ENCODE measurements at regions not wholly inside any gene's neighbourhood (a gene's known extent, or its start where the extent isn't known, plus 50 kb on each side); places are given as distances from the start of the nearest gene placed in this dataset.
A peak's percentile ranks its signal among the peaks of the same experiment; 100 is the strongest.

- Histone ChIP-seq H3K4me1 (ENCODE audit: insufficient read depth) (no peaks in the 10 kb centered on the region), H3K36me3 (replicated peaks; ENCODE audit: insufficient read depth, low read depth) (no peaks in the 10 kb centered on the region), H3K79me2 (no peaks in the 10 kb centered on the region), H4K20me1 (ENCODE audit: insufficient read depth, poor library complexity, severe bottlenecking) (no peaks in the 10 kb centered on the region), H3K9me2 (replicated peaks; ENCODE audit: insufficient read depth) (no peaks in the 10 kb centered on the region), H3K9me3 (ENCODE audit: low read depth) (no peaks in the 10 kb centered on the region), H3K27me3 (no peaks in the 10 kb centered on the region), H3K4me2 (no peak overlapping the region), H3K4me3 (no peak overlapping the region), H3K27ac (no peak overlapping the region), H2AFZ (no peak overlapping the region)
- TF ChIP-seq EZH2 (IDR thresholded peaks at IDR 0.05; ENCODE audit: borderline replicate concordance) (no peak), EZH2phosphoT487 (IDR thresholded peaks at IDR 0.05; ENCODE audit: low read depth, severe bottlenecking, unreplicated experiment) (no peak), CTCF (IDR thresholded peaks at IDR 0.05; ENCODE audit: poor library complexity) (no peak)
- no peak for DNase-seq (ENCODE audit: low spot score)
- 87% methylated on average over 1 of the region's 1 CpG for WGBS (ENCODE audit: low lambda C conversion rate, missing lambda C conversion rate)
Observed at GRCh38 chr1:213414346-213414745, 363.3 kb downstream of the RPS6KC1 start.

- 100% methylated on average over 2 of the region's 2 CpGs for WGBS (ENCODE audit: low lambda C conversion rate, missing lambda C conversion rate)
- H3K27ac ChIP-seq, result no peak overlapping the region
- no peaks in the 10 kb centered on the region for H3K4me1 ChIP-seq (ENCODE audit: insufficient read depth)
- no peak for DNase-seq (ENCODE audit: low spot score)
- H3K4me3 ChIP-seq, result no peak overlapping the region
- H4K20me1 ChIP-seq (ENCODE audit: insufficient read depth, poor library complexity, severe bottlenecking), result no peaks in the 10 kb centered on the region
- H3K79me2 ChIP-seq, result no peaks in the 10 kb centered on the region
- no peak overlapping the region for H3K4me2 ChIP-seq
- TF ChIP-seq EZH2phosphoT487 (IDR thresholded peaks at IDR 0.05; ENCODE audit: low read depth, severe bottlenecking, unreplicated experiment) (no peak), CTCF (IDR thresholded peaks at IDR 0.05; ENCODE audit: poor library complexity) (no peak), EZH2 (IDR thresholded peaks at IDR 0.05; ENCODE audit: borderline replicate concordance) (no peak)
- H2AFZ ChIP-seq, result no peak overlapping the region
- H3K9me2 ChIP-seq (replicated peaks; ENCODE audit: insufficient read depth), result no peaks in the 10 kb centered on the region
- no peaks in the 10 kb centered on the region for H3K36me3 ChIP-seq (replicated peaks; ENCODE audit: insufficient read depth, low read depth)
- no peaks in the 10 kb centered on the region for H3K9me3 ChIP-seq (ENCODE audit: low read depth)
- no peaks in the 10 kb centered on the region for H3K27me3 ChIP-seq
Observed at GRCh38 chr1:213414911-213415310, 363.9 kb downstream of the RPS6KC1 start.

GRCh38 chr1:213415691-213416380, 364.8 kb downstream of the RPS6KC1 start:
- WGBS (ENCODE audit: low lambda C conversion rate, missing lambda C conversion rate), result 65% methylated on average over 10 of the region's 10 CpGs
- Histone ChIP-seq H3K36me3 (replicated peaks; ENCODE audit: insufficient read depth, low read depth) (no peaks in the 10 kb centered on the region), H3K4me2 (no peak overlapping the region), H3K27ac (peak overlapping the region; percentile 23), H3K79me2 (no peaks in the 10 kb centered on the region), H4K20me1 (ENCODE audit: insufficient read depth, poor library complexity, severe bottlenecking) (no peaks in the 10 kb centered on the region), H3K4me1 (ENCODE audit: insufficient read depth) (no peaks in the 10 kb centered on the region), H3K4me3 (no peak overlapping the region), H3K9me2 (replicated peaks; ENCODE audit: insufficient read depth) (no peaks in the 10 kb centered on the region), H3K9me3 (ENCODE audit: low read depth) (no peaks in the 10 kb centered on the region), H3K27me3 (no peaks in the 10 kb centered on the region), H2AFZ (no peak overlapping the region)
- no peak for DNase-seq (ENCODE audit: low spot score)
- TF ChIP-seq EZH2phosphoT487 (IDR thresholded peaks at IDR 0.05; ENCODE audit: low read depth, severe bottlenecking, unreplicated experiment) (no peak), EZH2 (IDR thresholded peaks at IDR 0.05; ENCODE audit: borderline replicate concordance) (no peak), CTCF (IDR thresholded peaks at IDR 0.05; ENCODE audit: poor library complexity) (no peak)

Measured in hepatocyte (in vitro differentiated cells).